Mucosa of rectum (tissue), 2 donors: ENCODE measurements at regions not wholly inside any gene's neighbourhood (a gene's known extent, or its start where the extent isn't known, plus 50 kb on each side); places are given as distances from the start of the nearest gene placed in this dataset.

Source experiments
- H3K27ac ChIP-seq, 2 donors: one replicate each; pipeline ENCODE4 v1.7.0; 2013; ENCODE audit warnings: inconsistent platforms in 2 of 2, low read depth in 2 of 2, low read length in 2 of 2
- H3K27me3 ChIP-seq, 2 donors: one replicate each; pipeline ENCODE4 v1.7.0; 2013; ENCODE audit warnings: low read length in 2 of 2; ENCODE audit not compliant: control insufficient read depth in 2 of 2, insufficient read depth in 2 of 2
- H3K36me3 ChIP-seq, 2 donors: one replicate each; pipeline ENCODE4 v1.7.0; 2013; ENCODE audit warnings: low read length in 2 of 2; ENCODE audit not compliant: control insufficient read depth in 2 of 2, insufficient read depth in 2 of 2
- H3K4me1 ChIP-seq, 2 donors: one replicate each; pipeline ENCODE4 v1.7.0; 2013; ENCODE audit warnings: low read length in 2 of 2, mild to moderate bottlenecking in 1 of 2; ENCODE audit not compliant: control insufficient read depth in 2 of 2, insufficient read depth in 2 of 2
- H3K4me3 ChIP-seq, 2 donors: one replicate each; pipeline ENCODE4 v1.7.0; 2013; ENCODE audit warnings: low read length in 2 of 2
- H3K9ac ChIP-seq, 2 donors: one replicate each; pipeline ENCODE4 v1.7.0; 2013; ENCODE audit warnings: low read length in 2 of 2, low read depth in 1 of 2, mild to moderate bottlenecking in 1 of 2
- H3K9me3 ChIP-seq, 2 donors: one replicate each; pipeline ENCODE4 v1.7.0; 2013; ENCODE audit warnings: low read length in 2 of 2; ENCODE audit not compliant: control insufficient read depth in 2 of 2
- donor health status: healthy.
- donor health status: Normal muscosa, but diverticular disease.

DNA sequence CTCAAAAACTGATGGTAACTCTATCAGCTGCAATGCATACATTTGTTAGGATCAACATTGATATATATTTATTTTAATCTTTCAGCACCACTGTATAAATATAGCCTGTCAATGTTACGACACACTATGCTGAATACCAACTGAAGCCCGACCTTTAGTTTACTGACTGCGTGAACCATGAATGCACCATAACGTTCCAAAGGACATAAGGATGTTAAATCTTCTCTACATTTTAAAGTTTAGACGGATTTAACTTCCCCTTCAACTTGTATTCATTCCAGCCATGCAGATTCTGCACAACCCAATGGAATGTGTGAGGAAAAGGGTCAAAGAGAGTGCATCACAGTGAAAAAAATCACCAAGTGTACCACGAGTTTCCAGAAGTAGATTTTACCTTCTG is 489.5 kb downstream of the IRS1 start:
- Histone ChIP-seq H3K9ac (no peak overlapping the region), H3K27me3 (no peaks in the 10 kb centered on the region), H3K4me3 (no peak overlapping the region), H3K4me1 (no peaks in the 10 kb centered on the region), H3K27ac (no peak overlapping the region), H3K9me3 (no peaks in the 10 kb centered on the region), H3K36me3 (no peaks in the 10 kb centered on the region)

- no peak overlapping the region for H3K27ac ChIP-seq
- H3K4me3 ChIP-seq = no peak overlapping the region
- H3K4me1 ChIP-seq = no peaks in the 10 kb centered on the region
- H3K27me3 ChIP-seq = no peaks in the 10 kb centered on the region
- no peaks in the 10 kb centered on the region for H3K9me3 ChIP-seq
- H3K36me3 ChIP-seq = no peaks in the 10 kb centered on the region
- H3K9ac ChIP-seq = no peak overlapping the region
Measured at GRCh38 chr2:226308986-226309385, 490.6 kb downstream of the IRS1 start.

- H3K36me3 ChIP-seq = no peaks in the 10 kb centered on the region
- no peak overlapping the region for H3K27ac ChIP-seq
- H3K9me3 ChIP-seq = no peaks in the 10 kb centered on the region
- no peaks in the 10 kb centered on the region for H3K4me1 ChIP-seq
- H3K27me3 ChIP-seq = no peaks in the 10 kb centered on the region
- no peak overlapping the region for H3K4me3 ChIP-seq
- no peak overlapping the region for H3K9ac ChIP-seq
Measured at GRCh38 chr2:226308323-226308680, 491.3 kb downstream of the IRS1 start.

- Histone ChIP-seq H3K4me1 (no peaks in the 10 kb centered on the region), H3K9ac (no peak overlapping the region), H3K27me3 (no peaks in the 10 kb centered on the region), H3K27ac (no peak overlapping the region), H3K4me3 (no peak overlapping the region), H3K9me3 (no peaks in the 10 kb centered on the region), H3K36me3 (no peaks in the 10 kb centered on the region)
Measured at GRCh38 chr2:226307487-226308322, 491.9 kb downstream of the IRS1 start.

GRCh38 chr2:226306969-226307368 is 492.7 kb downstream of the IRS1 start:
- Histone ChIP-seq H3K9me3 (no peaks in the 10 kb centered on the region), H3K36me3 (no peaks in the 10 kb centered on the region), H3K4me3 (no peak overlapping the region), H3K4me1 (no peaks in the 10 kb centered on the region), H3K27me3 (no peaks in the 10 kb centered on the region), H3K9ac (no peak overlapping the region), H3K27ac (no peak overlapping the region)

DNA sequence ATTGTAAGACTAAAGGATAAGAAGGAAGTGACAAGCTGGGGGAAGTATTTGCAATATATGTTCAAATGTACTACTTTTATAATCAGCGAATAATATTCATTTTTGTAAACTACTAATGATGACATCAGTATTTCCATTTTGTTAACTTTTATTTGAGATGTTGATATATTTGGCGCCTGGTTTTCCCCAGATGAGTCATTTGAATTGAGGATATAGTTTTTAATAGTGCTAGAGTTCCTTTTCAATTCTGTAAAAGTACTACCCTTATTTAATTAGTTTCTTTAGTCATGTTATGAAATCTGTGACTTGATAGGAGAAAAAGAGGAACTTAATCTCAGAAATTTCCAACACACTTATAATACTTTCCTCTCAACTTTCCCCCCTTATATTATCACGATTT is 495.3 kb downstream of the IRS1 start:
- Histone ChIP-seq H3K4me1 (no peaks in the 10 kb centered on the region), H3K36me3 (no peaks in the 10 kb centered on the region), H3K9me3 (no peaks in the 10 kb centered on the region), H3K27ac (no peak overlapping the region), H3K27me3 (no peaks in the 10 kb centered on the region), H3K9ac (no peak overlapping the region), H3K4me3 (no peak overlapping the region)

DNA sequence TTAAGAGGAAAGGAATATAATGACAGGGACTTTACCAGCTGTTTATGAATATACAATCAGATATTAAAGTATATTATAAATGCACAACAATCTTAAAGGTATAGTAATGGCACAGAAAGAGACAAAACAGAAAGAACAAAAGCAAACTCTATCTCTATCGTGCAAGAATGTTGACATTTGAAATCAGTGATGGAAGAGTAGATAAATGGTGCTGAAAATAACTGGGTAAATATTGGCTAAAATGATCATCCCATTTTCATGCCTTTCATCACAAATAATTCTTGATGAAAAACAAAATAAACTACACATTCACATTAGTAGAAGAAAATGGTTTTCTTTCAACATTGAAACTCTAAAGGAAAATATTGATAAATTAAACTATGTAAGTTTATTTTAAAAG is 495.9 kb downstream of the IRS1 start:
- no peaks in the 10 kb centered on the region for H3K4me1 ChIP-seq
- no peak overlapping the region for H3K9ac ChIP-seq
- H3K36me3 ChIP-seq = no peaks in the 10 kb centered on the region
- H3K27ac ChIP-seq = no peak overlapping the region
- no peaks in the 10 kb centered on the region for H3K9me3 ChIP-seq
- H3K4me3 ChIP-seq = no peak overlapping the region
- H3K27me3 ChIP-seq = no peaks in the 10 kb centered on the region

DNA sequence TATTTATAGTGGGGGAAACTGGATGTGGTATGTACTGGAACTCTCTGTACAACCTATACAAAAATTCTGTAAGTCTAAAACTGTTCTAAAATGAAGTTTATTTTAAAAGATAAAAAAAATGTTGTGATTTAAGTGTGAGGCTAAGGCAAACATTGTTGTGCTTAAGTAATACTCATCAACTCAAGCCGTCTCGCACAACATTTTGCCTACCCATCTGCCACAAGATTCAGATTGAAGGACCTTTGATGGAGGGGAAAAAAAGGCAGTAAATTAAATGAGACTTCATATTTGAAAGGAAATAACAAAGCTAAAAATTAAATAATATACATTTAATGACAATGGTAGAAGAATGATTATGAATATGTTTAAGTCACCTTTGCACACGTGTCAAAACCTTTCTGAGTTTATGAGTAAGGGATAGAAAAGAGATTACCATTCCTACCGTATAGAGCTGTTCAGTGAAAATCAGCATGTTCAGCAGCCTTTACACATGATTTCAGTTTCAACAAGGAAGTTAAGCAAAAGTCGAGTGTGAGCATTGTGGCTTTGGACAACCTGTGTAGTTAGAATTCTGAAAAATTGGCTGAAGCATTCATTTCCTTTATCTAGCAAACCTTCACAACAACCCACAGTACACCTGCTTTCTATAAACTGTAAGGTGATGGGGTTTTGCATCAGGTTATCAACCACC is 499.3 kb downstream of the IRS1 start:
- H3K9ac ChIP-seq = no peak overlapping the region
- no peaks in the 10 kb centered on the region for H3K27me3 ChIP-seq
- no peak overlapping the region for H3K4me3 ChIP-seq
- no peak overlapping the region for H3K27ac ChIP-seq
- H3K36me3 ChIP-seq = no peaks in the 10 kb centered on the region
- H3K9me3 ChIP-seq = no peaks in the 10 kb centered on the region
- no peaks in the 10 kb centered on the region for H3K4me1 ChIP-seq

DNA sequence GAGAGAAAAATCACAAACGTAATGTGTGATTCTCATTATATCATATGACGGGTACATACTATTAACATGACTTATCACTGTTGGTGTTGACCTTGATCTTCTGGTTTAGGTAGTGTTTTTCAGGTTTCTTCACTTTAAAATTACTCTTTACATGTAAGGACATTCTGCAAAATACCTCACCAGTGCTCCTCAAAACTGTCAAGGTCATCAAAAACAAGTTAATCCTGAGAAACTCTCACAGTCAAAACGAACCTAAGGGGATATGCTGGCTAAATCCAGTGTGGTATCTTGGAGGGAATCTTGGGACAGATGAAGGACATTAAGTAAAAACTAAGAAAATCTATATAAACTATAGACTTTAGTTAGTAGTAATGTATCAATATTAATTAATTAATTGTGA is 499.8 kb downstream of the IRS1 start:
- H3K36me3 ChIP-seq = no peaks in the 10 kb centered on the region
- H3K4me3 ChIP-seq = no peak overlapping the region
- H3K9ac ChIP-seq = no peak overlapping the region
- H3K4me1 ChIP-seq = no peaks in the 10 kb centered on the region
- H3K27me3 ChIP-seq = no peaks in the 10 kb centered on the region
- H3K9me3 ChIP-seq = no peaks in the 10 kb centered on the region
- H3K27ac ChIP-seq = no peak overlapping the region

DNA sequence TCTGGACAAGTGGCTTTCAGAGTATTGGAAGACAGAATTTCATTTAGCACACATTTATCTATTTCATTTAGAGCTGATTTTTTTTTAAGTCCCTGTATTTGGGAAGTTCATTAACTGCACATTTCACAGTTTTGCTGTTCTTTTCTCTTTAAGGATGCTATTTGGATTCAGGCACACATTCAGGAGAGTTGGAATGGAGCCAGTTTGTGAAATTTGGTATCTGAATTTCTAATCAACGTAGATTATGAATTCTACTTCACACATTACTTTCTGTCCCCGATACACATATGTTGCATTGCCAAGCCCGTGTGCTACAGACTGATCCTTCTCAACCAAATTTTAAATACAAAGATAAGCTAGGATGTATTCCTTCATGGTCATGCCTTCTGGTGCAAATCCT is 503.9 kb downstream of the IRS1 start:
- H3K9me3 ChIP-seq = peaks cover 0 to 3% of the 10 kb centered on the region in 2 donors
- no peaks in the 10 kb centered on the region for H3K27me3 ChIP-seq
- no peaks in the 10 kb centered on the region for H3K36me3 ChIP-seq
- no peak overlapping the region for H3K9ac ChIP-seq
- no peaks in the 10 kb centered on the region for H3K4me1 ChIP-seq
- no peak overlapping the region for H3K4me3 ChIP-seq
- H3K27ac ChIP-seq = no peak overlapping the region
